K562 (cell line): ENCODE measurements at regions not wholly inside any gene's neighbourhood (a gene's known extent, or its start where the extent isn't known, plus 50 kb on each side); places are given as distances from the start of the nearest gene placed in this dataset.

Source experiments
- ATAC-seq: fragments of 200-7000 bp; cut with Tn5 transposase; 3 replicates; pipeline ENCODE4 v1.9.1; 2020; ENCODE audit warnings: moderate library complexity
- BruUV-seq: library from RNA; stranded (reverse); fragments of 400-500 nt; replicated peaks from 2 replicates; lab custom pipeline; 2021; lab: Mats Ljungman, UMichigan
- CTCF ChIA-PET: fragments of 300-600 bp; formaldehyde crosslinking; extraction: SDS; loops from one replicate; lab custom pipeline; 2021; ENCODE audit warnings: low intra/inter-chr PET ratio; lab: Yijun Ruan, JAX
- POLR2A ChIA-PET: fragments of 300-600, 350-650 bp; sonication (Branson Sonifier 250); formaldehyde crosslinking; extraction: SDS; loops from one replicate; lab custom pipeline; 2021; ENCODE audit warnings: antibody characterized with exemption, inconsistent platforms; lab: Yijun Ruan, JAX
- DNase-seq, 4 experiments: peaks; one replicate each; pipeline versions ENCODE4 v3.0.0 to v3.0.0-alpha.2; 2011 to 2018; ENCODE audit warnings: low spot score in 3 of 4, mixed read lengths in 3 of 4; ENCODE audit errors: extremely low read depth in 1 of 4
- FAIRE-seq: peaks from 2 replicates; lab custom pipeline; 2011; peaks lifted over from hg19 to GRCh38; lab: Jason Lieb, UNC
- H2AFZ ChIP-seq: 2 replicates; pipeline ENCODE4 v1.6.0; 2011; ENCODE audit warnings: low read depth, low read length, control low read depth, inconsistent platforms
- H3K27ac ChIP-seq: fragments of 200-600 bp; 3 replicates; pipeline ENCODE4 v1.8.0; 2011; ENCODE audit warnings: low read depth, mild to moderate bottlenecking, control low read depth, inconsistent platforms, low read length, moderate library complexity, mixed read lengths; ENCODE audit errors: extremely low read depth
- H3K27me3 ChIP-seq, 2 experiments: fragments of 300-600 bp in 1 of 2; 2 replicates in 1 of 2; 3 replicates in 1 of 2; pipeline versions ENCODE4 v1.6.0 to v1.8.0; 2011; ENCODE audit warnings: inconsistent platforms in 2 of 2, low read length in 2 of 2, mild to moderate bottlenecking in 1 of 2, mixed read lengths in 1 of 2, moderate library complexity in 1 of 2; ENCODE audit not compliant: control insufficient read depth in 2 of 2, insufficient read depth in 2 of 2
- H3K36me3 ChIP-seq: fragments of 300-600 bp; 3 replicates; pipeline ENCODE4 v1.8.0; 2011; ENCODE audit warnings: mild to moderate bottlenecking, low read length, inconsistent platforms; ENCODE audit not compliant: control insufficient read depth, insufficient read depth
- H3K4me1 ChIP-seq, 2 experiments: fragments of 200-600 bp in 1 of 2; replicated peaks in 1 of 2; 2 replicates in 1 of 2; 3 replicates in 1 of 2; pipeline versions ENCODE4 v1.5.1 to v1.8.0; 2011; ENCODE audit warnings: inconsistent platforms in 2 of 2, low read length in 2 of 2, mild to moderate bottlenecking in 1 of 2, mixed read lengths in 1 of 2, moderate library complexity in 1 of 2; ENCODE audit not compliant: control insufficient read depth in 2 of 2, insufficient read depth in 2 of 2
- H3K4me2 ChIP-seq: 2 replicates; pipeline ENCODE4 v1.6.1; 2011; ENCODE audit warnings: low read length, control low read depth, inconsistent platforms, mixed read lengths; ENCODE audit not compliant: insufficient read depth
- H3K4me3 ChIP-seq: fragments of 200-600 bp; sonication (generic), shearing (Covaris generic); 2 replicates; pipeline ENCODE4 v1.5.1; 2016; ENCODE audit warnings: control low read depth, inconsistent platforms
- H3K79me2 ChIP-seq: fragments of 200-600 bp; 3 replicates; pipeline ENCODE4 v1.8.0; 2011; ENCODE audit warnings: low read length, inconsistent platforms; ENCODE audit not compliant: control insufficient read depth, insufficient read depth
- H3K9ac ChIP-seq, 2 experiments: 2 replicates each; pipeline versions ENCODE4 v1.6.0 to v1.6.1; 2011; ENCODE audit warnings: low read depth in 2 of 2, low read length in 2 of 2, control low read depth in 1 of 2, inconsistent platforms in 1 of 2, mild to moderate bottlenecking in 1 of 2, mixed read lengths in 1 of 2; ENCODE audit not compliant: insufficient read depth in 1 of 2
- H3K9me1 ChIP-seq: one replicate; pipeline ENCODE4 v1.6.0; 2011; ENCODE audit warnings: inconsistent platforms, mild to moderate bottlenecking, low read length, moderate library complexity; ENCODE audit not compliant: control insufficient read depth, insufficient read depth
- H3K9me3 ChIP-seq: replicated peaks from 2 replicates; pipeline ENCODE4 v1.5.1; 2011; ENCODE audit warnings: low read depth, low read length, inconsistent platforms; ENCODE audit not compliant: control insufficient read depth, insufficient read depth
- H4K20me1 ChIP-seq: replicated peaks from 2 replicates; pipeline ENCODE4 v1.6.1; 2011; ENCODE audit warnings: low read length, inconsistent platforms, mixed read lengths; ENCODE audit not compliant: control insufficient read depth, insufficient read depth
- ARNT ChIP-seq, 2 experiments: fragments of 450-650 bp; IDR thresholded peaks; 2 replicates each; pipeline ENCODE4 v1.6.1; 2016; ENCODE audit warnings: mild to moderate bottlenecking in 1 of 2
- KAT8 ChIP-seq: fragments of 450-650 bp; IDR thresholded peaks from 2 replicates; pipeline ENCODE4 v1.6.1; 2016; ENCODE audit warnings: low read depth, mild to moderate bottlenecking
- KDM4B ChIP-seq, 2 experiments: fragments of 450-650 bp in 1 of 2; sonication (generic) in 1 of 2; IDR thresholded peaks; 2 replicates each; pipeline ENCODE4 v1.6.1; 2016 to 2017; ENCODE audit warnings: borderline replicate concordance in 2 of 2, antibody characterized with exemption in 1 of 2, low read depth in 1 of 2, mild to moderate bottlenecking in 1 of 2
- MCM3 ChIP-seq: fragments of 450-650 bp; IDR thresholded peaks from 2 replicates; pipeline ENCODE4 v1.6.1; 2016
- MTA2 ChIP-seq: fragments of 450-650 bp; IDR thresholded peaks from 2 replicates; pipeline ENCODE4 v1.6.1; 2016; ENCODE audit warnings: low read depth
- SMAD4 ChIP-seq: fragments of 250-450 bp; sonication (Bioruptor Pico); conservative IDR thresholded peaks from 2 replicates; pipeline ENCODE4 v1.8.0; 2021; ENCODE audit warnings: inconsistent platforms, mild to moderate bottlenecking, moderate library complexity
- XRCC3 ChIP-seq: fragments of 450-650 bp; IDR thresholded peaks from 2 replicates; pipeline ENCODE4 v1.6.1; 2017; ENCODE audit warnings: mild to moderate bottlenecking, moderate library complexity
- WGBS: fragments of 100-300 bp; shearing (Covaris generic); methylation state at CpG from one replicate; pipeline ENCODE4 v1.1.6; 2016; ENCODE audit warnings: low coverage, mixed read lengths; ENCODE audit not compliant: insufficient coverage; ENCODE audit errors: missing lambda C conversion rate; 5-methylcytosine and 5-hydroxymethylcytosine counted together
- in situ Hi-C: fragments of 300-500 bp; cut with MboI; formaldehyde crosslinking; loops from 4 replicates; pipeline ENCODE4 v1.15.0; 2018; ENCODE audit warnings: inconsistent platforms, mixed read lengths
- intact Hi-C: fragments of 100-400 bp; cut with micrococcal nuclease; formaldehyde crosslinking; loops from 2 replicates; pipeline ENCODE4 v1.14.2; 2022
- TF ChIP-seq, protein P1 (sequence below): sonication (generic); formaldehyde crosslinking; IDR thresholded peaks from 2 replicates; pipeline ENCODE4 v1.8.0; 2022; ENCODE audit warnings: missing genetic modification reagents, mild to moderate bottlenecking, borderline replicate concordance
- TF ChIP-seq, protein P2 (sequence below), 2 experiments: fragments of 450-650 bp; formaldehyde crosslinking in 1 of 2; IDR thresholded peaks; 2 replicates each; pipeline versions ENCODE4 v1.4.0 to v1.6.1; 2014 to 2020; ENCODE audit warnings: mild to moderate bottlenecking in 2 of 2, borderline replicate concordance in 1 of 2, low read depth in 1 of 2
- TF ChIP-seq, protein P3 (sequence below): fragments of 250-450 bp; sonication (Bioruptor Pico); IDR thresholded peaks from 2 replicates; pipeline ENCODE4 v1.8.0; 2021; ENCODE audit warnings: moderate library complexity, mild to moderate bottlenecking, inconsistent platforms

DNA sequence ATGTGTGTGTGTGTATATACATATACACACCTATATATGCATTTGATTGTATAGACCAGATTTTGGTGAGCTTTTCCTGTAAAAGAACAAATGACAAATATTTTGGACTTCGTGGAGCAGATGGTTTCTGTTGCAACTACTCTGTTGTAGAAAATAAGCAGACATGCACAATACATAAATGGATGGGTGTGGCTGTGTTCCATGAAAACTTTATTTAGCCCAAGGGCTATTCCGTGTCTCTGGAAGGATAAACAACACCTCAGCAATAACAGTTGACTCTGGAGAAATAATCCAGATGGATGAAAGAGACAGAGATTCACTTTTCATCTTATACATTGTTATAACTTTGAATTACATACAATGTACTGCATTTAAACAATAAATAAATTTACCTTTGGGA, 441.4 kb downstream of the CNTN3 start (continued):
- TF ChIP-seq, protein P1, sequence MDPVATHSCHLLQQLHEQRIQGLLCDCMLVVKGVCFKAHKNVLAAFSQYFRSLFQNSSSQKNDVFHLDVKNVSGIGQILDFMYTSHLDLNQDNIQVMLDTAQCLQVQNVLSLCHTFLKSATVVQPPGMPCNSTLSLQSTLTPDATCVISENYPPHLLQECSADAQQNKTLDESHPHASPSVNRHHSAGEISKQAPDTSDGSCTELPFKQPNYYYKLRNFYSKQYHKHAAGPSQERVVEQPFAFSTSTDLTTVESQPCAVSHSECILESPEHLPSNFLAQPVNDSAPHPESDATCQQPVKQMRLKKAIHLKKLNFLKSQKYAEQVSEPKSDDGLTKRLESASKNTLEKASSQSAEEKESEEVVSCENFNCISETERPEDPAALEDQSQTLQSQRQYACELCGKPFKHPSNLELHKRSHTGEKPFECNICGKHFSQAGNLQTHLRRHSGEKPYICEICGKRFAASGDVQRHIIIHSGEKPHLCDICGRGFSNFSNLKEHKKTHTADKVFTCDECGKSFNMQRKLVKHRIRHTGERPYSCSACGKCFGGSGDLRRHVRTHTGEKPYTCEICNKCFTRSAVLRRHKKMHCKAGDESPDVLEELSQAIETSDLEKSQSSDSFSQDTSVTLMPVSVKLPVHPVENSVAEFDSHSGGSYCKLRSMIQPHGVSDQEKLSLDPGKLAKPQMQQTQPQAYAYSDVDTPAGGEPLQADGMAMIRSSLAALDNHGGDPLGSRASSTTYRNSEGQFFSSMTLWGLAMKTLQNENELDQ = no peak
- TF ChIP-seq KAT8 (no peak), ARNT (IDR thresholded peaks at IDR 0.05) (no peak)

DNA sequence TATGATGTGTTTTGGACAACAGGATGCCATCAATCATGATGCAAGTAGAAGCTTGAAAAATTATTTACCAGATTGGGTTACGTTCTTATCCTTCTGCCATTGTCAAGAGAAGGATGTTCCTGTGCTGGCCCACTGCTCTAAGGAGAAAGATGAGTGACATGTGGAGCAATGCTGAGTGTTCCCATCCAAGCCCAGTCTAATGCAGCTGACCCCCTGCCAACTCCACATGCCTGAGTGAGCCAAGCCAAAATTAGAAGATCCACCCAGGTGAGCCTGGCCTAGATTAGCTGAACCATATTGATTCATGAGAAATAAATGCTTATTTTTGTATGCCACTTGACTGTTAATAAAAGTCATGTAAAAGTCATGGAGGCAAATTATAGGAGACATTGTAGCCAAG, 446.5 kb downstream of the CNTN3 start:
- Histone ChIP-seq H3K4me1 (no peaks in the 10 kb centered on the region), H2AFZ (no peak overlapping the region), H3K4me2 (no peak overlapping the region), H3K9me3 (no peaks in the 10 kb centered on the region)
- intact Hi-C loops = no loop called here
- CTCF ChIA-PET = no interaction called here
- ATAC-seq = no peak
- in situ Hi-C loops = no loop called here
- TF ChIP-seq KDM4B (IDR thresholded peaks at IDR 0.05; ENCODE audit: borderline replicate concordance in 2 of 2, low read depth in 1 of 2) = no peak
- no peak for TF ChIP-seq MCM3
- TF ChIP-seq XRCC3 = no peak
- no peak for TF ChIP-seq MTA2
- TF ChIP-seq SMAD4 = no peak
- TF ChIP-seq, protein P2, sequence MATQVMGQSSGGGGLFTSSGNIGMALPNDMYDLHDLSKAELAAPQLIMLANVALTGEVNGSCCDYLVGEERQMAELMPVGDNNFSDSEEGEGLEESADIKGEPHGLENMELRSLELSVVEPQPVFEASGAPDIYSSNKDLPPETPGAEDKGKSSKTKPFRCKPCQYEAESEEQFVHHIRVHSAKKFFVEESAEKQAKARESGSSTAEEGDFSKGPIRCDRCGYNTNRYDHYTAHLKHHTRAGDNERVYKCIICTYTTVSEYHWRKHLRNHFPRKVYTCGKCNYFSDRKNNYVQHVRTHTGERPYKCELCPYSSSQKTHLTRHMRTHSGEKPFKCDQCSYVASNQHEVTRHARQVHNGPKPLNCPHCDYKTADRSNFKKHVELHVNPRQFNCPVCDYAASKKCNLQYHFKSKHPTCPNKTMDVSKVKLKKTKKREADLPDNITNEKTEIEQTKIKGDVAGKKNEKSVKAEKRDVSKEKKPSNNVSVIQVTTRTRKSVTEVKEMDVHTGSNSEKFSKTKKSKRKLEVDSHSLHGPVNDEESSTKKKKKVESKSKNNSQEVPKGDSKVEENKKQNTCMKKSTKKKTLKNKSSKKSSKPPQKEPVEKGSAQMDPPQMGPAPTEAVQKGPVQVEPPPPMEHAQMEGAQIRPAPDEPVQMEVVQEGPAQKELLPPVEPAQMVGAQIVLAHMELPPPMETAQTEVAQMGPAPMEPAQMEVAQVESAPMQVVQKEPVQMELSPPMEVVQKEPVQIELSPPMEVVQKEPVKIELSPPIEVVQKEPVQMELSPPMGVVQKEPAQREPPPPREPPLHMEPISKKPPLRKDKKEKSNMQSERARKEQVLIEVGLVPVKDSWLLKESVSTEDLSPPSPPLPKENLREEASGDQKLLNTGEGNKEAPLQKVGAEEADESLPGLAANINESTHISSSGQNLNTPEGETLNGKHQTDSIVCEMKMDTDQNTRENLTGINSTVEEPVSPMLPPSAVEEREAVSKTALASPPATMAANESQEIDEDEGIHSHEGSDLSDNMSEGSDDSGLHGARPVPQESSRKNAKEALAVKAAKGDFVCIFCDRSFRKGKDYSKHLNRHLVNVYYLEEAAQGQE (IDR thresholded peaks at IDR 0.05; ENCODE audit: borderline replicate concordance) = no peak
- TF ChIP-seq, protein P2 (CRISPR knock-in tag; IDR thresholded peaks at IDR 0.05; ENCODE audit: low read depth) = no peak
- TF ChIP-seq, protein P3, sequence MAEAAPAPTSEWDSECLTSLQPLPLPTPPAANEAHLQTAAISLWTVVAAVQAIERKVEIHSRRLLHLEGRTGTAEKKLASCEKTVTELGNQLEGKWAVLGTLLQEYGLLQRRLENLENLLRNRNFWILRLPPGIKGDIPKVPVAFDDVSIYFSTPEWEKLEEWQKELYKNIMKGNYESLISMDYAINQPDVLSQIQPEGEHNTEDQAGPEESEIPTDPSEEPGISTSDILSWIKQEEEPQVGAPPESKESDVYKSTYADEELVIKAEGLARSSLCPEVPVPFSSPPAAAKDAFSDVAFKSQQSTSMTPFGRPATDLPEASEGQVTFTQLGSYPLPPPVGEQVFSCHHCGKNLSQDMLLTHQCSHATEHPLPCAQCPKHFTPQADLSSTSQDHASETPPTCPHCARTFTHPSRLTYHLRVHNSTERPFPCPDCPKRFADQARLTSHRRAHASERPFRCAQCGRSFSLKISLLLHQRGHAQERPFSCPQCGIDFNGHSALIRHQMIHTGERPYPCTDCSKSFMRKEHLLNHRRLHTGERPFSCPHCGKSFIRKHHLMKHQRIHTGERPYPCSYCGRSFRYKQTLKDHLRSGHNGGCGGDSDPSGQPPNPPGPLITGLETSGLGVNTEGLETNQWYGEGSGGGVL (CRISPR knock-in tag) = no peak
- TF ChIP-seq, all 486 proteins: peak for 0
- no peaks in the 10 kb centered on the region for H3K27me3 ChIP-seq
- DNase-seq (no peak), FAIRE-seq (no peak)
- no peak overlapping the region for H3K9ac ChIP-seq
- H3K79me2 ChIP-seq = no peaks in the 10 kb centered on the region
- no peaks in the 10 kb centered on the region for H3K36me3 ChIP-seq
- no TSS peak for BruUV-seq
- no peak overlapping the region for H3K4me3 ChIP-seq
- no peaks in the 10 kb centered on the region for H4K20me1 ChIP-seq
- no peak overlapping the region for H3K27ac ChIP-seq
- H3K9me1 ChIP-seq = no peaks in the 10 kb centered on the region
- no CpG with 5 or more reads among the region's 1 CpG for WGBS
- POLR2A ChIA-PET = no interaction called here
